ENCODE measurements at regions not wholly inside any gene's neighbourhood (a gene's known extent, or its start where the extent isn't known, plus 50 kb on each side); places are given as distances from the start of the nearest gene placed in this dataset.

- Mint-ChIP-seq H3K4me3 (no peak overlapping the region), H3K4me1 (peaks cover 23 to 26% of the 10 kb centered on the region in 2 experiments), H3K27ac (no peak overlapping the region), H3K36me3 (ENCODE audit: insufficient read depth in 1 of 3, low read depth in 3 of 3) (no peaks in the 10 kb centered on the region), H3K9me3 (no peaks in the 10 kb centered on the region), H3K27me3 (ENCODE audit: low read depth) (no peaks in the 10 kb centered on the region)
- Histone ChIP-seq H3K27ac (ENCODE audit: insufficient read length, low read depth, low read length) (no peak overlapping the region), H3K79me1 (ENCODE audit: insufficient read depth, low read depth, low read length, poor library complexity, severe bottlenecking) (no peaks in the 10 kb centered on the region), H2AFZ (ENCODE audit: low read length) (no peak overlapping the region), H2BK5ac (ENCODE audit: insufficient read length, low read length) (no peak overlapping the region), H2BK15ac (ENCODE audit: low read depth, low read length) (no peak overlapping the region), H4K8ac (replicated peaks; ENCODE audit: insufficient read length, low read depth, low read length) (no peak overlapping the region), H2AK5ac (ENCODE audit: insufficient read length, low read length) (no peak overlapping the region), H2BK12ac (ENCODE audit: insufficient read length, low read depth, low read length) (no peak overlapping the region), H3K9me3 (ENCODE audit: control insufficient read depth, low read depth, low read length) (no peaks in the 10 kb centered on the region), H3K23ac (ENCODE audit: insufficient read length, low read depth, low read length) (no peak overlapping the region), H4K20me1 (ENCODE audit: control insufficient read depth, insufficient read depth, insufficient read length) (no peaks in the 10 kb centered on the region), H3K18ac (ENCODE audit: insufficient read length, low read depth, low read length) (no peak overlapping the region), H3K23me2 (ENCODE audit: insufficient read length, low read depth, low read length, poor library complexity, severe bottlenecking) (no peaks in the 10 kb centered on the region), H3T11ph (ENCODE audit: low read length) (no peak overlapping the region), H3K4me2 (ENCODE audit: insufficient read depth, insufficient read length, low read length) (no peak overlapping the region), H4K91ac (ENCODE audit: insufficient read length, low read depth, low read length) (no peak overlapping the region), H3K27me3 (ENCODE audit: insufficient read depth, low read length) (no peaks in the 10 kb centered on the region), H3K79me2 (ENCODE audit: insufficient read depth, low read length) (no peaks in the 10 kb centered on the region), H3K56ac (ENCODE audit: insufficient read length, low read depth, low read length) (no peak overlapping the region), H2BK20ac (ENCODE audit: low read depth, low read length, poor library complexity, severe bottlenecking) (no peak overlapping the region), H3K14ac (ENCODE audit: insufficient read depth, low read length) (no peak overlapping the region), H3K4ac (ENCODE audit: low read depth, low read length) (no peak overlapping the region), H3K9ac (ENCODE audit: extremely low read depth, insufficient read length, low read length) (no peak overlapping the region), H2BK120ac (ENCODE audit: low read depth, low read length, poor library complexity, severe bottlenecking) (no peak overlapping the region), H3K4me1 (ENCODE audit: insufficient read depth, low read length) (no peaks in the 10 kb centered on the region), H4K5ac (ENCODE audit: insufficient read length, low read depth, low read length) (no peak overlapping the region)
- no peak for DNase-seq
- WGBS (ENCODE audit: extremely low coverage, insufficient read length, low lambda C conversion rate) = no CpG with 5 or more reads among the region's 4 CpGs
- no peak for TF ChIP-seq CTCF (conservative IDR thresholded peaks at IDR 0.05)
Measured at GRCh38 chr7:10083766-10084165, 889.9 kb upstream of the PHF14 start.

Data from H9 (cell line).